Esophagus (tissue), 2 donors: ENCODE measurements at regions not wholly inside any gene's neighbourhood (a gene's known extent, or its start where the extent isn't known, plus 50 kb on each side); places are given as distances from the start of the nearest gene placed in this dataset.

Source experiments
- H3K27ac ChIP-seq, 2 donors: one replicate each; pipeline ENCODE4 v1.5.1; 2013; ENCODE audit warnings: low read depth in 2 of 2, mild to moderate bottlenecking in 2 of 2, inconsistent platforms in 1 of 2, low read length in 1 of 2, moderate library complexity in 1 of 2
- H3K27me3 ChIP-seq, 2 donors: one replicate each; pipeline ENCODE4 v1.6.1; 2013; ENCODE audit warnings: low read length in 2 of 2, control low read depth in 1 of 2, mild to moderate bottlenecking in 1 of 2; ENCODE audit not compliant: insufficient read depth in 2 of 2, control insufficient read depth in 1 of 2
- H3K36me3 ChIP-seq, 2 donors: one replicate each; pipeline ENCODE4 v1.6.1; 2013; ENCODE audit warnings: low read length in 1 of 2; ENCODE audit not compliant: control insufficient read depth in 2 of 2, insufficient read depth in 2 of 2
- H3K4me1 ChIP-seq, 2 donors: one replicate each; pipeline ENCODE4 v1.6.1; 2013; ENCODE audit warnings: low read length in 1 of 2; ENCODE audit not compliant: control insufficient read depth in 2 of 2, insufficient read depth in 2 of 2
- H3K4me3 ChIP-seq, 2 donors: one replicate each; pipeline ENCODE4 v1.5.1; 2013; ENCODE audit warnings: low read length in 2 of 2, mild to moderate bottlenecking in 2 of 2, low read depth in 1 of 2, moderate library complexity in 1 of 2
- H3K9me3 ChIP-seq, 2 donors: one replicate each; pipeline ENCODE4 v1.6.1; 2013; ENCODE audit warnings: mild to moderate bottlenecking in 2 of 2, low read depth in 1 of 2, low read length in 1 of 2, moderate library complexity in 1 of 2; ENCODE audit not compliant: control insufficient read depth in 2 of 2, insufficient read depth in 1 of 2
- WGBS, 2 donors: extraction: QIAGEN DNeasy Blood & Tissue Kit; methylation state at CpG; one replicate each; pipeline ENCODE4 v1.1.7; 2013; 5-methylcytosine and 5-hydroxymethylcytosine counted together
- donor health status: healthy with polysubstance abuse.
- donor health status: Bipolar disorder and iron deficiency.

GRCh38 chr1:59122527-59122926 lies 174.4 kb upstream of the FGGY start:
- Histone ChIP-seq H3K9me3 (no peaks in the 10 kb centered on the region), H3K27ac (no peak overlapping the region), H3K4me3 (no peak overlapping the region), H3K27me3 (no peaks in the 10 kb centered on the region), H3K4me1 (peaks cover 0 to 2% of the 10 kb centered on the region in 2 donors), H3K36me3 (no peaks in the 10 kb centered on the region)
- 61 to 71% methylated on average over 5 of the region's 5 CpGs for WGBS, 2 donors

- no peaks in the 10 kb centered on the region for H3K9me3 ChIP-seq
- H3K27ac ChIP-seq, result no peak overlapping the region
- 83 to 90% methylated on average over 2 of the region's 2 CpGs for WGBS, 2 donors
- H3K4me1 ChIP-seq, result peaks cover 0 to 2% of the 10 kb centered on the region in 2 donors
- H3K36me3 ChIP-seq, result no peaks in the 10 kb centered on the region
- no peaks in the 10 kb centered on the region for H3K27me3 ChIP-seq
- H3K4me3 ChIP-seq, result no peak overlapping the region
These were observed 173.7 kb upstream of the FGGY start for GRCh38 chr1:59123081-59123681.

GRCh38 chr1:59124166-59124565 lies 172.7 kb upstream of the FGGY start:
- Histone ChIP-seq H3K4me3 (no peak overlapping the region), H3K4me1 (peaks cover 0 to 2% of the 10 kb centered on the region in 2 donors), H3K27me3 (no peaks in the 10 kb centered on the region), H3K9me3 (no peaks in the 10 kb centered on the region), H3K36me3 (no peaks in the 10 kb centered on the region), H3K27ac (no peak overlapping the region)
- WGBS, 2 donors, result 96 to 98% methylated on average over 2 of the region's 2 CpGs

GRCh38 chr1:59125154-59125553 lies 171.7 kb upstream of the FGGY start:
- no peak overlapping the region for H3K27ac ChIP-seq
- no peak overlapping the region for H3K4me3 ChIP-seq
- WGBS, 2 donors, result 80 to 89% methylated on average over 2 of the region's 2 CpGs
- no peaks in the 10 kb centered on the region for H3K36me3 ChIP-seq
- H3K9me3 ChIP-seq, result no peaks in the 10 kb centered on the region
- no peaks in the 10 kb centered on the region for H3K27me3 ChIP-seq
- H3K4me1 ChIP-seq, result peaks cover 0 to 2% of the 10 kb centered on the region in 2 donors

GRCh38 chr1:59125676-59126320 lies 171.1 kb upstream of the FGGY start:
- Histone ChIP-seq H3K27ac (no peak overlapping the region), H3K9me3 (no peaks in the 10 kb centered on the region), H3K4me3 (no peak overlapping the region), H3K36me3 (no peaks in the 10 kb centered on the region), H3K27me3 (no peaks in the 10 kb centered on the region), H3K4me1 (peaks cover 0 to 2% of the 10 kb centered on the region in 2 donors)
- 84 to 86% methylated on average over 3 of the region's 3 CpGs for WGBS, 2 donors

GRCh38 chr1:59126366-59126765 lies 170.5 kb upstream of the FGGY start:
- 95 to 96% methylated on average over 1 of the region's 1 CpG for WGBS, 2 donors
- H3K36me3 ChIP-seq, result no peaks in the 10 kb centered on the region
- peaks cover 0 to 2% of the 10 kb centered on the region in 2 donors for H3K4me1 ChIP-seq
- H3K4me3 ChIP-seq, result no peak overlapping the region
- H3K27ac ChIP-seq, result no peak overlapping the region
- no peaks in the 10 kb centered on the region for H3K9me3 ChIP-seq
- no peaks in the 10 kb centered on the region for H3K27me3 ChIP-seq

GRCh38 chr1:59128239-59128736 lies 168.6 kb upstream of the FGGY start:
- Histone ChIP-seq H3K27ac (no peak overlapping the region), H3K4me3 (no peak overlapping the region), H3K36me3 (no peaks in the 10 kb centered on the region), H3K4me1 (no peaks in the 10 kb centered on the region), H3K27me3 (no peaks in the 10 kb centered on the region), H3K9me3 (no peaks in the 10 kb centered on the region)
- WGBS, 2 donors, result 94 to 95% methylated on average over 1 of the region's 1 CpG

- Histone ChIP-seq H3K36me3 (no peaks in the 10 kb centered on the region), H3K27ac (no peak overlapping the region), H3K9me3 (no peaks in the 10 kb centered on the region), H3K27me3 (no peaks in the 10 kb centered on the region), H3K4me3 (no peak overlapping the region), H3K4me1 (no peaks in the 10 kb centered on the region)
- 75 to 88% methylated on average over 4 of the region's 4 CpGs for WGBS, 2 donors
These were observed 168.1 kb upstream of the FGGY start for GRCh38 chr1:59128784-59129227.

GRCh38 chr1:59132295-59132694 lies 164.6 kb upstream of the FGGY start:
- Histone ChIP-seq H3K9me3 (no peaks in the 10 kb centered on the region), H3K27ac (no peak overlapping the region), H3K36me3 (no peaks in the 10 kb centered on the region), H3K4me1 (no peaks in the 10 kb centered on the region), H3K4me3 (no peak overlapping the region), H3K27me3 (no peaks in the 10 kb centered on the region)
- WGBS, 2 donors, result 69 to 73% methylated on average over 5 of the region's 5 CpGs

- 70 to 96% methylated on average over 1 of the region's 1 CpG for WGBS, 2 donors
- H3K9me3 ChIP-seq, result no peaks in the 10 kb centered on the region
- no peaks in the 10 kb centered on the region for H3K27me3 ChIP-seq
- no peak overlapping the region for H3K27ac ChIP-seq
- no peaks in the 10 kb centered on the region for H3K4me1 ChIP-seq
- no peak overlapping the region for H3K4me3 ChIP-seq
- no peaks in the 10 kb centered on the region for H3K36me3 ChIP-seq
These were observed 162.9 kb upstream of the FGGY start for GRCh38 chr1:59133997-59134396.
